Left renal pelvis (tissue), 4 donors: ENCODE measurements at regions not wholly inside any gene's neighbourhood (a gene's known extent, or its start where the extent isn't known, plus 50 kb on each side); places are given as distances from the start of the nearest gene placed in this dataset.
"Not testable (repeated sequence)": the region's sequence is repeated elsewhere in the genome, so short reads cannot be mapped to it uniquely, and the experiment has no call there.

Experiments used
- DNase-seq, 4 donors: peaks; one replicate each; pipeline ENCODE4 v3.0.0-alpha.2; 2013; ENCODE audit warnings: low read depth in 4 of 4, low spot score in 3 of 4

- no peak for DNase-seq
These were observed 137.9 kb upstream of the BASP1 start for GRCh38 chr5:17079562-17079961.

GRCh38 chr5:17080361-17080760, 137.1 kb upstream of the BASP1 start:
- no peak for DNase-seq

DNA sequence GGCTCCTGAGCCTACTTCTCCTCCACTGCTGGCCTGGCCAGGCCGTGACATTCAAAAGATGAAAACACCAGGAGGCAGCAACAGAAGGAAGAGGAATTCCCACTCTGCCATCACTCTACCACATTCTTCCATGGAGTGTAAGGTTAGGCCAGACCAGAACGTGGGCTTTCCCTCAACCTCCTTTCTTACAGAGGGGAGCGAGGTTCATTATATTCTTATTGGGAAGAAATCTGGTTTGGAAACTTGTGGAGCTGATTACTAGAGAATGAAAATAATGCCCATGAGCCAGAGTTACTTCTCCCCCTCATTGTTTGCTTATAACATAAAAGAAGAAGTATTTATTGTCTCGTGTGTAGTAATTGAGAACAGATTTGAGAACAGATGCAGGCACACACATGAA, 136.3 kb upstream of the BASP1 start:
- no peak for DNase-seq

GRCh38 chr5:17083276-17083675, 134.2 kb upstream of the BASP1 start:
- not testable (repeated sequence) for DNase-seq

DNA sequence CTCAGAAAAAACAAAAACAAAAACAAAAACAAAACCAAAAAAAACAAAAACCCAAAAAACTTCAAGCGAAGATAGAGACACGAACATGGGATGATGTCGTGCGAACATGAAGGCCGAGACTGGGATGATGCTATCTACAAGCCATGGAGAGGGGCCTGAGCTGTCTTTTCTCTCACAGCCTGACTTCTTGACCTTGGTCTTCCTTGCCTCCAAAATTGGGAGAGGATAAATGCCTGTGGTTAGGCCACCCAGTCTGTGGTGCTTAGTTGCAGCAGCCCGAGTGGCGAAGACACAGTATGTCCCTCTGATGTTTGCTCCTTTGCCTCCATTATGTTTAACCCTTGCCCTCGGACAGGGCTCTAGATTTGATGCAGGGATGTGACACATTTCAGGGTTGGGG, 130.4 kb upstream of the BASP1 start:
- DNase-seq, result no peak

GRCh38 chr5:17088051-17088450, 129.4 kb upstream of the BASP1 start:
- DNase-seq, result no peak

GRCh38 chr5:17089001-17089400, 128.4 kb upstream of the BASP1 start:
- no peak for DNase-seq

DNA sequence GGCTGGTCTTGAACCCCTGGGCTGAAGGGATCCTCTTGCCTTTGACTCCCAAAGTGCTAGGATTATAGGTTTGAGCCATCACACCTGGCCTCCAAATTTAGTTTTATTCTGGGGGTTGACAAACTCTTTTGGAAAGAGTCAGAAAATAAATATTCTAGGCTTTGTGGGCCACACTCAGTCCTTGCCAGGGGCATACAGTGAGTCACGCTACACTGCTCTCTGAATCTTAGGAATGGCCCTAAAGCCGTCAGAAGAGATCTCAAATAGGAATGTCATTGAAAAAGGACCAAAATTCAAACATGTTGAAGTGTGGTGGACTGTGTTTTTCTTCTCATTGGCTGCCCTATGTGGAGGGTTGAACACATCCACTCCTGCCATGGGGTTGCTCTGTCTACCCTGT, 127.7 kb upstream of the BASP1 start:
- no peak for DNase-seq

DNA sequence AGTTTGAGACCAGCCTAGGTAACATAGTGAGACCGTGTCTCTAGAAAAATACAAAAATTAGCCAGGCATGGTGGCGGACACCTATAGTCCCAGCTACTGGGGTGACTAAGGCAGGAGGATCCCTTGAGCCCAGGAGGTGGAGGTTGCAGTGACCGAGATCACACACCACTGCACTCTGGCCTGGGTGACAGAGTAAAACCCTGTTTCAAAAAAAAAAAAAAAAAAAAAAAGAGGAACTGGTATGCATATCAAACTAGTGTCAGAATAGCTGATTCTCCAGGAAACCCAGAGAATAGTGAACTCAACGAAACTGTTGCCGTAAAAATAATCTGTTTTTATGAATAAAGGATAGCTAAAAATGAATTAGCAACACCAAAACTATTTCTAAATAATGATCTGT, 126.6 kb upstream of the BASP1 start:
- DNase-seq, result no peak

DNA sequence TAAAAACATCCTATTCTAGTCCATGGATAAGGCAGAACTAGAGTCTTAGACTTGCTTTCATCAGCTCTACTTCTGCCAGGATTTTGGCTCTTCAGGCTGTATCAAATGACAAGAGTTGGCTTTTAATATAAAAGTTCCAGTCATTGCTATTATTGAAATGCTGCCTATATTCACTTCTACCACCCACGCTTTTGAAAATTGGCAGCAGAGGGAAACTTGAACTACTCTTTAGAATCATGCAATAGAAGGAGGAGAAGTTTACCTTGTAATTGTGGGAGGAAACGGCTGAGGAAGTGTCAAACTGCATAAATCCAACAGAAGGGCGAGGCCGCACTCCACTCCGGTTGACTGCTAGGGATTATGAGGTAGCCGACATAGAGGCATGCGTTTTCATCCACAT, 122.6 kb upstream of the BASP1 start:
- DNase-seq, result no peak

DNA sequence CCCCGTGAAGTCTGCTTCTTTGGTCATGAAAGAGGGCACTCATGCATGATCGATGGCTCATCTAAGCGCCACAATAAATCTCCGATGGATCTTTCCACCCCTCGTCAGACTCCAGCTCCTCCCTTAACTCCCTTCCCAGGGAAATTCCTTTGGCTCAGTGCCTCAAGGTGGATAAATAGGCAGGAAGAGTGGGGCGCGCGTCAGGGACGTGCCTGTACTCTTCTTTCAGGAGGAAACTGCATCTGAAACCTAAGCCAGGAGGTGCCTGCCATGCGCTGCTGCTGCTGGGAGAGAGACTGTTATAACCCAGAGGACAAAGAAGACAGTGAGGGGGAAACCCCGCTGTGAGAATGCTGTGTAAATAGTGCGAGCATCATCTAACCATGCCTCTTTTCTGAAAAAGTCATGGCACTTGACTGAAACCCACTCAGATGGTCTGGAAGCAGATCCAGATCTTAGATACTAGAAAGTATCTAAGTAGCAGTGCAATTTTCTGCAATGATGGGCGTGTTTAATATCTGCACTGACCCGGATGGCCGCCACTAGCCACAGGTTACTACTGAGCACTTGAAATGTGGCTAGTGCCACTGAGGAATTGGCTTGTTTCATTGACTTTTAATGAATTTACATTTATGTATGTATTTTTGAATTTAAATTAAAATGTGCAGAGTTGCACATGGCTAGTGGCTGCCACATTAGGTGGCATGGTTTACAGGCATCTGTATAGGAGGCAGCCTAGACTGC, 120.3 kb upstream of the BASP1 start:
- DNase-seq, result peak in 2 of 4 donors; percentile 69 to 79

DNA sequence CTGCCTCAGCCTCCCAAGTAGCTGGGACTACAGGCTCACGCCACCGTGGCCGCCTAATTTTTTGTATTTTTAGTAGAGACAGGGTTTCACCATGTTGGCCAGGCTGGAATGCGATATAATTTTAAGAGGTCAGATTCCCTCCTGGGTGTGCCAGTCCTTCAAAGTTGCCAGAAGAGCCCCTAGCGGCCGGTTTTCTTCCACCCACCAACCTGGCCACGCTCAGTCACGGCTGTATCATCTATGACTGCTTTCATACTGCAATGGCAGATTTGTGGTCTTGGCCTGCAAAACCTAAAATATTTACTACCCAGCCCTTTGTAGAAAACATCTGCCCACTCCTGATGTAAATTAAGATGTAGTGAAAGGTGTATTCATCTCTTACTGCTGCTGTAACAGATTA, 117.5 kb upstream of the BASP1 start:
- DNase-seq, result no peak

- no peak for DNase-seq
These were observed 114.0 kb upstream of the BASP1 start for GRCh38 chr5:17103461-17103860.

DNA sequence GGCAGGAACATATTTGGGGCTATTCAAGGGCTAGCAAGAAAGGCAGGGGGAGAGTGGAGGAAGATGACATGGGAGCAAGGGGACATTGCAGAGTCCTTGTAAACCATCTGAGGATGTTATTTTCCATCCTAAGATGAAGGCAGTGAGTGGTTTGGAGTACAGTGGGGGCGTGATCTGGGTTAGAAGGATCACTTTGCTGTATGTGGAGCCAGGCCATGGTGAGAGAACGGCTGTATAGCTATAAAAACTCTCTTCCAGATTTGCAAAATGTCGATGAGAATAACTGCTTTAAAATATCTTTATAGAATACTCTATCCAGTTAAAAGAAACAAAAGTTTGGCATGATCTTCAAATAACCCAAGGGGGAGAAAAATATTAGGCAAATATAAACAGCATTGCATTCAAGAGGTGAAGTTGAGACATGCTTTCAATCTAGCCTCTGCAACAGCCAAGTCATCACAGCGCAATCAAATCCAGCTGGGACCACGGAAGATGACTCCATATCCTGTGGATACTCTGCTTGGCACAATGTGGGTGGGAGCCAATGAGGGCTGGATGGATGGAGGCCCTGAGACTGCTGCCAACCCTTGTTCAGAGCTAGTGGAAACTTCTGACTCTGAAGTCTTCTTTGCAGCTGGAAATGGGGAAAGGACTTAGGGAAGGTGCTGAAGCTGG, 111.5 kb upstream of the BASP1 start:
- DNase-seq, result no peak

- DNase-seq, result no peak
These were observed 110.9 kb upstream of the BASP1 start for GRCh38 chr5:17106521-17106920.

DNA sequence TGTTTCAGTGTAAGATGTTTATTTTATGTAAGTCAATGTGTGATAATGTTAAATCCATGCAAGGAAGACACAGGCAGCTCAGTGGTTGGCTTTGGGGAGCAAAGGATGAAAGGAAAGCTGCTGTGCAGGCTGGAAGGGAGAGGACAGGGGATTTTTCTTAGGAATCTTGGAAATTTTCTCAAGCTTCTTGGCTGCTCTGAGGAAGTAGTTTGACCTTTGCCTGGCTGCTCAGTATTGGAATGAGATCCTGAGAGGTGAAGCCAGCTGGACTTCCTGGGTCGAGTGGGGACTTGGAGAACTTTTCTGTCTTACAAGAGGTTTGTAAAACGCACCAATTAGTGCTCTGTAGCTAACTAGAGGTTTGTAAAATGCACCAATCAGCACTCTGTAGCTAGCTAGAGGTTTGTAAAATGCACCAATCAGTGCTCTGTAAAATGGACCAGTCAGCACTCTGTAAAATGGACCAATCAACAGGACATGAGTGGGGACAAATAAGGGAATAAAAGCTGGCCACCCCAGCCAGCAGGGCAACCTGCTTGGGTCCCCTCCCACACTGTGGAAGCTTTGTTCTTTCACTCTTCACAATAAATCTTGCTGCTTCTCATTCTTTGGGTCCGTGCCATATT, 105.2 kb upstream of the BASP1 start:
- DNase-seq, result not testable (repeated sequence)

- no peak for DNase-seq
These were observed 104.1 kb upstream of the BASP1 start for GRCh38 chr5:17113174-17113958.

DNA sequence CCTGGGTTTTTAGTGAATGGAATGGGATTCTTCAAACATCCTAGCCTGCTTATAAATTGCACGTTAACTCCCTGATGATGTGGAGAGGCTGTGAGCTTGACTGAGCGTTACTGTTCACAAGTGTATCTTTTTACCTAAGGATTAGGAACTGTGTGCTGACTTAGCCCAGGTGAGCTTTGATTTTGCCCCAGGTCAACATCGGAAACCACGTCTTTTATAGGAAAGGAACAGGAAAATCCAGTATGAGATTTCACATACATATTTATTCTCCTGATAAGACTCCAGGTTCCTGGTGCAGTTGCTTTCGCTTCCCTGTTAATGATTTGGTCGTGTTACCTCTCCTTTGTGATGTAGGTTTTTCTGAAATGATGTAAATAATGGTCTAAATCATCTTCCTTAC, 103.2 kb upstream of the BASP1 start:
- no peak for DNase-seq

- DNase-seq, result no peak
These were observed 102.5 kb upstream of the BASP1 start for GRCh38 chr5:17114715-17115599.

- DNase-seq, result no peak
These were observed 101.6 kb upstream of the BASP1 start for GRCh38 chr5:17115855-17116254.
